GM12878 (cell line): ENCODE measurements at regions not wholly inside any gene's neighbourhood (a gene's known extent, or its start where the extent isn't known, plus 50 kb on each side); places are given as distances from the start of the nearest gene placed in this dataset.

Experiments
- BMI1 ChIP-seq: fragments of 450-650 bp; IDR thresholded peaks from 2 replicates; pipeline ENCODE4 v1.6.1; 2016; ENCODE audit warnings: mild to moderate bottlenecking, moderate library complexity, borderline replicate concordance
- CBFB ChIP-seq: IDR thresholded peaks from 2 replicates; pipeline ENCODE4 v1.6.1; 2016; ENCODE audit warnings: antibody characterized with exemption, low read depth
- CREB1 ChIP-seq: IDR thresholded peaks from 2 replicates; pipeline ENCODE4 v1.6.1; 2012; ENCODE audit warnings: low read depth, mild to moderate bottlenecking, inconsistent platforms
- EGR1 ChIP-seq, 2 experiments: IDR thresholded peaks; 1 replicate in 1 of 2; 2 replicates in 1 of 2; pipeline ENCODE4 v1.6.1; 2011 to 2012; ENCODE audit warnings: low read depth in 2 of 2, low read length in 2 of 2, borderline replicate concordance in 1 of 2, mild to moderate bottlenecking in 1 of 2, moderate library complexity in 1 of 2
- NBN ChIP-seq: fragments of 450-650 bp; IDR thresholded peaks from 2 replicates; pipeline ENCODE4 v1.6.1; 2016
- NFYB ChIP-seq: IDR thresholded peaks from 2 replicates; pipeline ENCODE4 v1.6.1; 2011; ENCODE audit warnings: low read depth, mild to moderate bottlenecking, low read length, improper control_type of control experiment, moderate library complexity; ENCODE audit not compliant: insufficient read depth
- POU2F2 ChIP-seq: IDR thresholded peaks from 3 replicates; pipeline ENCODE4 v1.6.1; 2011; ENCODE audit warnings: low read depth, mild to moderate bottlenecking, low read length, borderline replicate concordance
- RELA ChIP-seq: fragments of 450-650 bp; IDR thresholded peaks from 2 replicates; pipeline ENCODE4 v1.8.0; 2014; ENCODE audit warnings: borderline replicate concordance; ENCODE audit not compliant: partially characterized antibody
- SMAD1 ChIP-seq: fragments of 450-650 bp; IDR thresholded peaks from 2 replicates; pipeline ENCODE4 v1.6.1; 2018; ENCODE audit warnings: mild to moderate bottlenecking, low read depth; ENCODE audit not compliant: partially characterized antibody
- SREBF1 ChIP-seq: IDR thresholded peaks from 2 replicates; pipeline ENCODE4 v1.6.1; 2012; ENCODE audit warnings: mild to moderate bottlenecking, low read length
- STAT3 ChIP-seq: IDR thresholded peaks from 2 replicates; pipeline ENCODE4 v1.6.1; 2011; ENCODE audit warnings: low read depth, low read length, improper control_type of control experiment
- SUZ12 ChIP-seq: fragments of 200-600 bp; sonication (generic); IDR thresholded peaks from one replicate; pipeline ENCODE4 v1.6.1; 2018; ENCODE audit warnings: antibody characterized with exemption, mild to moderate bottlenecking; ENCODE audit not compliant: unreplicated experiment
- ZNF274 ChIP-seq: IDR thresholded peaks from one replicate; pipeline ENCODE4 v1.8.0; 2011; ENCODE audit not compliant: insufficient read length, insufficient read depth
- ZNF384 ChIP-seq: IDR thresholded peaks from 2 replicates; pipeline ENCODE4 v1.6.1; 2012; ENCODE audit warnings: low read depth, mild to moderate bottlenecking, low read length, improper control_type of control experiment, borderline replicate concordance
- TF ChIP-seq, protein P1 (sequence below): fragments of 450-650 bp; IDR thresholded peaks from 2 replicates; pipeline ENCODE4 v1.6.1; 2014; ENCODE audit warnings: mild to moderate bottlenecking
- TF ChIP-seq, protein P2 (sequence below): IDR thresholded peaks from 2 replicates; pipeline ENCODE4 v1.6.1; 2011; ENCODE audit warnings: low read depth, low read length, improper control_type of control experiment, borderline replicate concordance

GRCh38 chr4:122539861-122540465 is 80.9 kb downstream of the IL21 start (continued):
- TF ChIP-seq EGR1 (IDR thresholded peaks at IDR 0.05; ENCODE audit: borderline replicate concordance in 1 of 2, low read depth in 2 of 2, low read length in 2 of 2) (no peak), SMAD1 (no peak), CREB1 (peak; percentile 36; the same call in 1 of the 2 replicates), SREBF1 (no peak), STAT3 (no peak), POU2F2 (no peak), NFYB (no peak), BMI1 (no peak), ZNF274 (no peak), RELA (no peak), ZNF384 (no peak), CBFB (peak; percentile 60; the same call in 1 of the 2 replicates), NBN (no peak), SUZ12 (no peak)
- TF ChIP-seq, protein P1, sequence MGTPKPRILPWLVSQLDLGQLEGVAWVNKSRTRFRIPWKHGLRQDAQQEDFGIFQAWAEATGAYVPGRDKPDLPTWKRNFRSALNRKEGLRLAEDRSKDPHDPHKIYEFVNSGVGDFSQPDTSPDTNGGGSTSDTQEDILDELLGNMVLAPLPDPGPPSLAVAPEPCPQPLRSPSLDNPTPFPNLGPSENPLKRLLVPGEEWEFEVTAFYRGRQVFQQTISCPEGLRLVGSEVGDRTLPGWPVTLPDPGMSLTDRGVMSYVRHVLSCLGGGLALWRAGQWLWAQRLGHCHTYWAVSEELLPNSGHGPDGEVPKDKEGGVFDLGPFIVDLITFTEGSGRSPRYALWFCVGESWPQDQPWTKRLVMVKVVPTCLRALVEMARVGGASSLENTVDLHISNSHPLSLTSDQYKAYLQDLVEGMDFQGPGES: no peak
- TF ChIP-seq, protein P2, sequence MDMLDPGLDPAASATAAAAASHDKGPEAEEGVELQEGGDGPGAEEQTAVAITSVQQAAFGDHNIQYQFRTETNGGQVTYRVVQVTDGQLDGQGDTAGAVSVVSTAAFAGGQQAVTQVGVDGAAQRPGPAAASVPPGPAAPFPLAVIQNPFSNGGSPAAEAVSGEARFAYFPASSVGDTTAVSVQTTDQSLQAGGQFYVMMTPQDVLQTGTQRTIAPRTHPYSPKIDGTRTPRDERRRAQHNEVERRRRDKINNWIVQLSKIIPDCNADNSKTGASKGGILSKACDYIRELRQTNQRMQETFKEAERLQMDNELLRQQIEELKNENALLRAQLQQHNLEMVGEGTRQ: no peak
